Panc1 (cell line): ENCODE measurements at regions not wholly inside any gene's neighbourhood (a gene's known extent, or its start where the extent isn't known, plus 50 kb on each side); places are given as distances from the start of the nearest gene placed in this dataset.

Source experiments
- ATAC-seq: fragments of 200-7000 bp; cut with Tn5 transposase; 2 replicates; pipeline ENCODE4 v1.9.1; 2020; ENCODE audit warnings: mild to moderate bottlenecking, moderate library complexity
- BruUV-seq: library from RNA; stranded (reverse); fragments of 400-500 nt; replicated peaks from 2 replicates; lab custom pipeline; 2021; lab: Mats Ljungman, UMichigan
- CTCF ChIA-PET: fragments of 300-600 bp; sonication (Branson Sonifier 250); formaldehyde crosslinking; loops from one replicate; lab custom pipeline; 2022; ENCODE audit warnings: antibody characterized with exemption; lab: Charles Lee
- POLR2A ChIA-PET: fragments of 300-600 bp; sonication (Branson Sonifier 250); formaldehyde crosslinking; loops from one replicate; lab custom pipeline; 2022; ENCODE audit warnings: antibody characterized with exemption; lab: Charles Lee
- DNase-seq: peaks from one replicate; pipeline ENCODE4 v3.0.0-alpha.2; 2010; ENCODE audit warnings: low read depth, low spot score
- H3K27ac ChIP-seq: 2 replicates; pipeline ENCODE4 v1.5.1; 2011; ENCODE audit warnings: mild to moderate bottlenecking, low read length, inconsistent platforms
- H3K27me3 ChIP-seq: fragments of 200-500 bp; sonication (Bioruptor generic); 2 replicates; pipeline ENCODE4 v1.6.0; 2014; ENCODE audit warnings: low read length, inconsistent platforms; ENCODE audit not compliant: control insufficient read depth, insufficient read depth
- H3K36me3 ChIP-seq: fragments of 200-500 bp; sonication (Bioruptor generic); 2 replicates; pipeline ENCODE4 v1.5.1; 2014; ENCODE audit warnings: inconsistent platforms, mild to moderate bottlenecking, low read length, moderate library complexity; ENCODE audit not compliant: control insufficient read depth, insufficient read depth
- H3K4me1 ChIP-seq: 2 replicates; pipeline ENCODE4 v1.5.1; 2011; ENCODE audit warnings: inconsistent platforms, mild to moderate bottlenecking, low read length, moderate library complexity; ENCODE audit not compliant: control insufficient read depth, insufficient read depth
- H3K4me3 ChIP-seq, 2 experiments: 2 replicates each; pipeline ENCODE4 v1.5.1; 2011 to 2012; ENCODE audit warnings: low read depth in 2 of 2, low read length in 2 of 2, mild to moderate bottlenecking in 2 of 2, inconsistent platforms in 1 of 2, moderate library complexity in 1 of 2
- H3K9me3 ChIP-seq: fragments of 200-500 bp; sonication (Bioruptor generic); 2 replicates; pipeline ENCODE4 v1.5.1; 2014; ENCODE audit warnings: low read depth, mild to moderate bottlenecking, inconsistent platforms, low read length, moderate library complexity; ENCODE audit not compliant: control insufficient read depth, insufficient read depth
- POLR2AphosphoS5 ChIP-seq: IDR thresholded peaks from 2 replicates; pipeline ENCODE4 v1.6.1; 2012; ENCODE audit warnings: mild to moderate bottlenecking, low read depth, low read length, moderate library complexity
- SIN3A ChIP-seq: IDR thresholded peaks from 2 replicates; pipeline ENCODE4 v1.6.1; 2012; ENCODE audit warnings: low read depth, mild to moderate bottlenecking, low read length, moderate library complexity, borderline replicate concordance; ENCODE audit not compliant: insufficient read depth
- TCF7L2 ChIP-seq: IDR thresholded peaks from 2 replicates; pipeline ENCODE4 v1.6.1; 2011; ENCODE audit warnings: mild to moderate bottlenecking, low read depth, low read length, inconsistent platforms
- in situ Hi-C: cut with HindIII; loops from 2 replicates; pipeline ENCODE4 v1.10.0; 2016; ENCODE audit warnings: low sequenced_read_pairs, low pct_unique_long_range_greater_than_20kb
- intact Hi-C: fragments of 100-400 bp; cut with micrococcal nuclease; formaldehyde crosslinking; loops from one replicate; pipeline ENCODE4 v1.10.0; 2022; ENCODE audit not compliant: unreplicated experiment
- TF ChIP-seq, protein P1 (sequence below), 2 experiments: IDR thresholded peaks; 2 replicates each; pipeline ENCODE4 v1.6.1; 2011 to 2012; ENCODE audit warnings: low read depth in 2 of 2, control low read depth in 1 of 2, low read length in 1 of 2, mild to moderate bottlenecking in 1 of 2, moderate library complexity in 1 of 2; ENCODE audit not compliant: insufficient read depth in 1 of 2
- TF ChIP-seq, protein P2 (sequence below): fragments of 450-650 bp; IDR thresholded peaks from 2 replicates; pipeline ENCODE4 v1.5.1; 2017; ENCODE audit warnings: mild to moderate bottlenecking

GRCh38 chr13:80825276-80825675, 484.4 kb upstream of the SPRY2 start:
- CTCF ChIA-PET: no interaction called here
- ATAC-seq (no peak), DNase-seq (no peak)
- intact Hi-C loops (no loop called here), in situ Hi-C loops (no loop called here)
- Histone ChIP-seq H3K4me3 (no peak overlapping the region), H3K4me1 (no peaks in the 10 kb centered on the region), H3K27me3 (no peaks in the 10 kb centered on the region), H3K27ac (no peak overlapping the region), H3K36me3 (no peaks in the 10 kb centered on the region), H3K9me3 (0 out of 2 replicates have a peak, but pooled peaks cover 3% of the 10 kb centered on the region)
- BruUV-seq: no TSS peak
- no peak for TF ChIP-seq POLR2AphosphoS5
- no peak for TF ChIP-seq TCF7L2
- no peak for TF ChIP-seq SIN3A
- TF ChIP-seq, protein P1, sequence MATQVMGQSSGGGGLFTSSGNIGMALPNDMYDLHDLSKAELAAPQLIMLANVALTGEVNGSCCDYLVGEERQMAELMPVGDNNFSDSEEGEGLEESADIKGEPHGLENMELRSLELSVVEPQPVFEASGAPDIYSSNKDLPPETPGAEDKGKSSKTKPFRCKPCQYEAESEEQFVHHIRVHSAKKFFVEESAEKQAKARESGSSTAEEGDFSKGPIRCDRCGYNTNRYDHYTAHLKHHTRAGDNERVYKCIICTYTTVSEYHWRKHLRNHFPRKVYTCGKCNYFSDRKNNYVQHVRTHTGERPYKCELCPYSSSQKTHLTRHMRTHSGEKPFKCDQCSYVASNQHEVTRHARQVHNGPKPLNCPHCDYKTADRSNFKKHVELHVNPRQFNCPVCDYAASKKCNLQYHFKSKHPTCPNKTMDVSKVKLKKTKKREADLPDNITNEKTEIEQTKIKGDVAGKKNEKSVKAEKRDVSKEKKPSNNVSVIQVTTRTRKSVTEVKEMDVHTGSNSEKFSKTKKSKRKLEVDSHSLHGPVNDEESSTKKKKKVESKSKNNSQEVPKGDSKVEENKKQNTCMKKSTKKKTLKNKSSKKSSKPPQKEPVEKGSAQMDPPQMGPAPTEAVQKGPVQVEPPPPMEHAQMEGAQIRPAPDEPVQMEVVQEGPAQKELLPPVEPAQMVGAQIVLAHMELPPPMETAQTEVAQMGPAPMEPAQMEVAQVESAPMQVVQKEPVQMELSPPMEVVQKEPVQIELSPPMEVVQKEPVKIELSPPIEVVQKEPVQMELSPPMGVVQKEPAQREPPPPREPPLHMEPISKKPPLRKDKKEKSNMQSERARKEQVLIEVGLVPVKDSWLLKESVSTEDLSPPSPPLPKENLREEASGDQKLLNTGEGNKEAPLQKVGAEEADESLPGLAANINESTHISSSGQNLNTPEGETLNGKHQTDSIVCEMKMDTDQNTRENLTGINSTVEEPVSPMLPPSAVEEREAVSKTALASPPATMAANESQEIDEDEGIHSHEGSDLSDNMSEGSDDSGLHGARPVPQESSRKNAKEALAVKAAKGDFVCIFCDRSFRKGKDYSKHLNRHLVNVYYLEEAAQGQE (IDR thresholded peaks at IDR 0.05; ENCODE audit: insufficient read depth in 1 of 2, low read depth in 2 of 2, low read length in 1 of 2): no peak
- TF ChIP-seq, protein P2, sequence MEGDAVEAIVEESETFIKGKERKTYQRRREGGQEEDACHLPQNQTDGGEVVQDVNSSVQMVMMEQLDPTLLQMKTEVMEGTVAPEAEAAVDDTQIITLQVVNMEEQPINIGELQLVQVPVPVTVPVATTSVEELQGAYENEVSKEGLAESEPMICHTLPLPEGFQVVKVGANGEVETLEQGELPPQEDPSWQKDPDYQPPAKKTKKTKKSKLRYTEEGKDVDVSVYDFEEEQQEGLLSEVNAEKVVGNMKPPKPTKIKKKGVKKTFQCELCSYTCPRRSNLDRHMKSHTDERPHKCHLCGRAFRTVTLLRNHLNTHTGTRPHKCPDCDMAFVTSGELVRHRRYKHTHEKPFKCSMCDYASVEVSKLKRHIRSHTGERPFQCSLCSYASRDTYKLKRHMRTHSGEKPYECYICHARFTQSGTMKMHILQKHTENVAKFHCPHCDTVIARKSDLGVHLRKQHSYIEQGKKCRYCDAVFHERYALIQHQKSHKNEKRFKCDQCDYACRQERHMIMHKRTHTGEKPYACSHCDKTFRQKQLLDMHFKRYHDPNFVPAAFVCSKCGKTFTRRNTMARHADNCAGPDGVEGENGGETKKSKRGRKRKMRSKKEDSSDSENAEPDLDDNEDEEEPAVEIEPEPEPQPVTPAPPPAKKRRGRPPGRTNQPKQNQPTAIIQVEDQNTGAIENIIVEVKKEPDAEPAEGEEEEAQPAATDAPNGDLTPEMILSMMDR: no peak
- POLR2A ChIA-PET: no interaction called here

DNA sequence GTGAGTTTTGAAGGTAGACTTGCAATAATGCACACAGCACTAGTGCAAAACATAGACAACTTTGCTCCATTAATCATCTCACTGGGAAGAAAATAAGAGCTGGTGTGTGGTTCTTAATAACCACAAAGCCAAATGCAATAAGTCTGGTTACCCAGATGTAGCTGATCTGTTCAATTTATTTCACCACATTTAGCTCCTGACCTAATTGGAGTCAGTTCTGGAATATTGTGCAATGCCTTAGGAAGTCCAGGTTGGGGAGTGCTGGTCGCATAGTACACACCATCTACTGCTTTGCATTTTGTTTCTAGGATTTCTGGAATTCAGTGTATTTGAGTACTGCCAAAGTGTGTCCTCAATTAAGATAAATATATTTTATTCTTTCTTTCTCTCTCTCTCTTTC, 483.3 kb upstream of the SPRY2 start:
- ChIA-PET CTCF (no interaction called here), POLR2A (no interaction called here)
- Histone ChIP-seq H3K27ac (no peak overlapping the region), H3K9me3 (0 out of 2 replicates have a peak, but pooled peaks cover 3% of the 10 kb centered on the region), H3K4me1 (no peaks in the 10 kb centered on the region), H3K36me3 (no peaks in the 10 kb centered on the region), H3K4me3 (no peak overlapping the region), H3K27me3 (no peaks in the 10 kb centered on the region)
- no peak for ATAC-seq
- DNase-seq: no peak
- intact Hi-C loops (no loop called here), in situ Hi-C loops (no loop called here)
- no TSS peak for BruUV-seq
- TF ChIP-seq, protein P2: no peak
- no peak for TF ChIP-seq POLR2AphosphoS5
